ENCODE measurements at regions not wholly inside any gene's neighbourhood (a gene's known extent, or its start where the extent isn't known, plus 50 kb on each side); places are given as distances from the start of the nearest gene placed in this dataset.

DNA sequence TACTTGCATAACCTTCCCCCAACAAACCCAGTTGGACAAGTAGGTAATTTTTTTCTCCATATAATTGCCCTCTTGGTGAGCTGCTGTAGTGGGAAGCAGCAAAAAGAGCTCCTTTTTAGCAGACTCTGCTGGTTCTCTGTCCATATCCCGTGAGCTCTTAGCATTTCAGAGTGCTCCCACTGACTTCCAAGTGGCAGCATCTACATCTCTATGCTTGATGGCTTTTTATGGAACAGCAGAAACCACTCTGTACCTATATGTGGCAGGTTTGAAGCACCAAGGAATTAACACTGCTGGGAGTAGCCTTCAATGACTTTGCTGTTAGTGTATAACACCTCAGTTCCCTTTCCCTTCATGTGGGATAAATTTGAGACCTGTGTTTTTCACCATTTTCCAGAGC, 168.4 kb upstream of the NHS start:
- no peak for DNase-seq (ENCODE audit: low spot score)

DNA sequence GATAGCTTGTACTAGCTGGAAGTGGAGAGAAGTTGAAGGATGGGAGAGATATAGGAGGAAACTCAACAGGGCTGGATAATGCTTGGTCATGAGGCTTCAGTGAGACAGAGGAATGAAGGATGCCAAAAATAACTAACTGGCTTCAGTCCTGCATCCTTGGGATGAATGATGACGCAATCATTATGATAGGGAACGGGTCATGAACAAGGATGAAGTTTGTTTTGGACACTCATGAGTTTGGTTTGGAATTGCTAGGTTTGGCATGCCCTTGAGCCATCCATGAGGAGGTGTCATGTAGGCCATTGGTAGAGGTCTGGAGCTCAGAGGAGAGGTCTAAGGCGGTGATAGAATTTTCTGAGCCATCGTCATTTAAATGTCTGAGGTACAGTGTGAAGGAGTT, 160.0 kb upstream of the NHS start:
- no peak for DNase-seq (ENCODE audit: low spot score)

DNA sequence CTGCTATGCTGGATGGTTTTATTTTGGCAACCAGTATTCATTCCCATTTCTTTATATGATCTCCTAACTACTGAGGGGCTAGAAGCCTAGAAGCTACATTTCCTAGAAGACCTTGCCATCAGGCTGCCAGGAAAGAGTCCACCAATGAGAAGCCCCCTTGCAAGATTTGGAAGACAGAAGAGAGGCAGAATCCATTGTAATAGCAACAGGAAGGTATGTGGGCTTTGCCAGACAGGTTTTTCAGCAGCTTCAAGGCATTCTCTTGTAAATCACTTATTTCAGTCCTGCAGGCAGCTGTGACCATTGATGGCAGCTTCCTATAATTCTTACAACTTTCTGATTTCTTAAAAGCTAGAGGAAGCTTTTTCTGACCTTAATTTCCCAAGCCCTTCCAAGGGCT, 148.3 kb upstream of the NHS start:
- DNase-seq (ENCODE audit: low spot score) = no peak

DNA sequence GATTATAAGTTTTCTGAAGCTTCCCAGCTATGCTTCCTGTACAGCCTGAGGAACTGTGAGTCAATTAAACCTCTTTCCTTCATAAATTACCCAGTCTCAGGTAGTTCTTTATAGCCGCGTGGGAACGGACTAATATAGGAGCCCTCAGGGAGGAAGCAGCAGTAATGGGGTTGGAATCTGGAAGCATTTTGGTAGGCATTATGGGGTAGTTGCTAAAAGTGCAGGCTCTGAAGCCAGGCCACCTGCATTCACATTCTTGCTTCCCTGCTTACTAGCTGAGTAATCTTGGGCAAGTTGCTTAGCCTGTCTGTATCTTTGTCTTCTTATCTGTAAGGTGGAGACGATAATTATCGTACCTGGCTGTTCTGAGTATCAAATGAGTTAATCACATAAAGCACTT, 137.9 kb upstream of the NHS start:
- no peak for DNase-seq (ENCODE audit: low spot score)

DNA sequence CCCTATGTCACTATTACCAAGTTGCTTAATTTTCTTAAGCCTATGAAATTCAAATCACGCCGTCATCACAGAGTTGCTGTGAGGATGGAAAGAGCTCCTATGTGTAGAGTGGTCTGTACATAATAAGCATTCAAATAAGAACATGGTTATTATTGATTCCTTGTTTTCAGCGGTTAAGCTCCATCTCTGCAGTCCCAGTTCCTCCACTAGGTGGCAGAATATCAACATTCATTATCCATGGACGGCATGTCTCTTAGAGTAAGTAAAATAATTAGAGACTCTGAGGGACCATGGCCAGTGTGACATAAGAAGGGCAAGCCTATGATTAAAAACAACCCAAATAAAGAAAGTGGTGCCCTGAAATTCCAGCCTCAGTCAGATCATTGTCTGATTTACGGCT, 132.5 kb upstream of the NHS start:
- peak; percentile 59 for DNase-seq (ENCODE audit: low spot score)

DNA sequence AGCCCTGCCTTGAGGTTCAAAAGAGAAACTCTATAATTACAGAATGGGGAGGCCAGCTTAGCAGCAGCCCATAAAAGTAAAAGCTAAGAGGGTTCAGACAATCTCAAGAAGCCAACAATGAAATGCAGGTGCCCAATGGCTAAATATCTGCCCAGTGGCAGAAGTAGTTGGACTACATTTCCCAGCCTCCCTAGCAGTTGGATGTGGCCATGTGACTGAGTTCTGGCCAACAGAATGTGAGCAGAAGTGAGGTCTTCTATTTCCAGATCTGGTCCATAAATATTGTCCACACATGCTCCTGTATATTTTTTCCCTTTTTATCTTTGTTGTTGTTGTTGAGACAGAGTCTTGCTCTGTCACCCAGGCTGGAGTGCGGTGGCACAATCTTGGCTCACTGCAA, 127.9 kb upstream of the NHS start:
- no peak for DNase-seq (ENCODE audit: low spot score)

DNA sequence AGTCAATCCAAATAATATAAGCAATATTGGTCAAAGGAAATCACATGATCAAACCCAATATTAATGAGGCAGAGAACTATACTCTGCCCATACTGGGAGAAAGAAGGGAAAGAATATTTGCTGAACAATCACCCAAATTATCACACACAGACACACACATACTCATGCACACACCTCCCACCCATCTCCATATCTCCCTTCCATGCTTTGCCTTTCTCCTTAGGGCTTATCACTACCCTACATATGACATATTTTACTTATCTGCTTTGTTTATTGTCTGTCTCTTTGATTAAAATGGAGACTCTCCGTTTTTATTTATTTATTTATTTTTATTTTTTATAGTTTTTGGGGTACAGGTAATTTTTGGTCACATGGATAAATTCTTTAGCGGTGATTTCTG, 112.9 kb upstream of the NHS start:
- DNase-seq (ENCODE audit: low spot score) = no peak

DNA sequence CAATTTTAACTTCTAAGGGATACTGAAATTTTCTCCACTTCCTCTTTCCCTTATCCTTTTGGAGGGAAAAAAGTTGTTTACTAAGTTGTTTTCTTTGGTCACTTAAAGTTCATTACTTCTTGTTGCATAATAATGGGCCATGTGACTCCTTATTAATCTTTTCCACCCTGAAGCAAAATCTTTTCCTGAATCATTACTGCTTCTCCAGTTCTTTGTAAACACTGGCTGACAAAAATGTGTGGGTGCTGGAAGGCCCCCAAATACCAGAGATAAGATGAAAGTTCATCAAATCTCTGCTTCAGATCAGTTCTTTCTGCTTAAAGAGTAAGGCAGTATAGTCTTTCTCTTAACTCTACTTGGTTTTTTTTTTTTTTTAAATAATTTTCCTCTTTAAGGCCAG, 108.9 kb upstream of the NHS start:
- DNase-seq (ENCODE audit: low spot score) = no peak

DNA sequence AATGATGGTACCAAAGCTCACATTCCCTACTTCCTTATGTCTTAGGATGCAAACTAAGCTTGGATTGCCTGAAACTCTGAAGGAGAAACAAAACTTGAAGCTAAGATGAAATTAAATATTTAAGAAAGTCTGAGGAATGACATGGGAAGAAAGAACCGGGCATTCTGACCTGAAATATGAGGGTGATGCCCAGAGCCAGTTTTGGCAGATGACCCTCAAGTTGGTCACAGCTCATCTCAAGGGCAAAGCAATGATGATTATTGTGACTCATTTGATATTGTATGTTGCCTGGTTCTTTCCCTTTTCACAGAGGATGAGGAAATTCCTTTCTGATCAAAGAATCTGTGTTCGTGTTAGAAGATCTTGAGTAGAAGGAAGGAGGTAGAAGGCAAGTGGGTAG, 96.0 kb upstream of the NHS start:
- DNase-seq (ENCODE audit: low spot score) = no peak

DNA sequence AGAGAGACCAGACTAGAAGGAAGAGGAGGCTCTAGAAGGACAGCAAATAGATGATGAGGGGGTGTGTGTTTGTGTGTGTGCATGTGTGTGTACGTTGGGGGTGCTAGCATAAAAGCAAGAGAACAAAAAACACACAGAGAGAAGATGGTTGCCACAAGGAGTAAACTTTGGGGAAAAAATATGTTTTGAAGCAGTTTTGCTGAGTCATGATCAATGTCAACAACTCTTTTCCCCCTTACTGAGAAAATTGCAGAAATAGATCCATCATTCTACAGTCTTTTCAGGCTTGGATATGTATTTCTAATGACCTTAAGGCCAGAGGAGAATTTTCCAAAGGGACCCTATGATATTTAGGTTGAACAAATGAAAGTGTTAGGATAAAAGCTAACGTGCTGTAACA, 89.0 kb upstream of the NHS start:
- no peak for DNase-seq (ENCODE audit: low spot score)

DNA sequence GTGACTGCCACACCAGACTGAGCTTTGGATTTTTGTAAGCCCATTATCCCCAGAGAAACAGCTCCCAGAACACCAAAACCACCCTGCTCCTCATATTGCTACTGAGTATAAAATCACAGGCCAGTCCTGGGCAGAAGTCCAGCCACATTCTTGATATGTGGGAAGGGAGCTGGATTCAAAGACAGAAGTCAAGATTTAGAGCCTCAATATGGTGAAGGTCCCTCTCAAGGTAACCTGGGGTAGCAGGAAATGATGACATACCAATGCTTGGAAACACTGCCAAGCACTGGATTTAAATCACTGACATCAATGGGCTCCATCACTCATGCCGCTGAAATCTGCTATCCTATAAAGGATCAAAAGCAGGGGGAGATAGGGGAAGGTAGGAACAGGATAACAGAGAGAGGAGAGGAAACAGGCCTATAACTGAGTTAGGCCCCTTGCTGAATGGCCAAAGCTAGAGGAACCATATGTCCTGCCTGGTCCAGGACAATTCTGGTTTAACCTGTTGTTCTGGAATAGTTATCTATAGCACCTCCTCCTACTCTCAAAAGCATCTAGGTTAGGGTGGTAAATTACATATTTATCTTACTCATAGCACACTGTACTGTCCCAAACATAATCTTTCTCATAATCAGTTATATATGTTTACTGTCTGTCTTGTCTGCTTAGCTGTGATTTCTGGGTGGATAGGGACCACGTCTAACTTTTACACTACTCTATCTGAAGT, 83.7 kb upstream of the NHS start:
- no peak for DNase-seq (ENCODE audit: low spot score)

DNA sequence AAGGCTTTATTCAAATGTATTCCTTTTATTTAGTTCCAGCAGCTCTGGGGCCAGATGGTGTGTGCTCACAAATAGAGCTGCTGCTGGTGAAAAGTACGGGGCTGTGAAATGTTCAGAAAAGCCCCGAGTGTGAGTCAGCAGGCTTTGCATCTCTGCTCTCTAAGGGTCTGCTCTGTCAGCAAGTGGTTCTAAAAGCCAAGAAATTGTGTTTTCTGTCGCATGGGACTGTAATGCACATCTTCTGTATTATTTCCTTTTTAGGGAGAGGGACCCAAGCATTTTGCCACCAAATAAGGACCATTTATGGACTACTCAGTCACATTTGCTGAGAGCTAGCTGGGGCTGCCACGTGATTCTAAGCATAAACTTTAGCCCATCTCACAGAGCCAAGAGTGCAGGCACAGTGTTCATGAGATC, 82.9 kb upstream of the NHS start:
- no peak for DNase-seq (ENCODE audit: low spot score)

DNA sequence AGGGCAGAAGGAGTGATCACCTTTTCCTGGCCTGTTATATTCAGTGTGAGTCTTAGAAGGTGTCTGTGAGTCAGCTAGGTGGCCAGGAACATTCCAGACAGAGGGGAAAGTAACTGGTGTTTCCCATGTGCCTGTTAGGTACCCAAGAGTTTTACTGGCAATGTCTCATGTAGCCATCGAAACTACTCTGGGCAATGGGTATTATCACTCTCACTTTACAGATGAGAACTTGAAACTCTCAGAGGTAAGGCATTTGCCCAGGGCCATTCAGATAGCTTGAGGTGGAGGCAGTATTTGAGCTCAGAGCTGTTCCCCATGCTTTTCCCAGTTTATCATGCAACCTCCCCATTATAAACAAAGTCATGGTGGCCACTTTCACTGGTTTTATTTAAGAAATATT, 80.4 kb upstream of the NHS start:
- no peak for DNase-seq (ENCODE audit: low spot score)

DNA sequence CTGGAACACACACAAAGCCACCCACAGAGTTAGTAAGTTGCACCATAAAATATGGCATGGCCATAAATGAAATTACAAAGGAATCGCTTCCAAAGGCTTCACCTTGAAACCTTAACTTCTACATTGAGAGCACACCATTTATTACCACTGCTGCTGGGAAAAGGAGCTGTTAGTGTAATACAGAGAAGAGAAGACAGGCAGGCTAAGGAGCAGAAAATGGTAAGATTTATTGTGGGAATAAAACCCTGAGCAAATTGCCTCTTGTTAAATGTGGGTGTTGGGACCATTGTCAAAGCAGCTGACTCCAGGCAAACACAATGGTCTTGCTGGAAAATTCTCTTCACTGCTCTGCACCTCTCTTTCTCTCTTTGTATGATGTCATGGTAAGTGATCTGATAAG, 79.2 kb upstream of the NHS start:
- DNase-seq (ENCODE audit: low spot score) = no peak

DNA sequence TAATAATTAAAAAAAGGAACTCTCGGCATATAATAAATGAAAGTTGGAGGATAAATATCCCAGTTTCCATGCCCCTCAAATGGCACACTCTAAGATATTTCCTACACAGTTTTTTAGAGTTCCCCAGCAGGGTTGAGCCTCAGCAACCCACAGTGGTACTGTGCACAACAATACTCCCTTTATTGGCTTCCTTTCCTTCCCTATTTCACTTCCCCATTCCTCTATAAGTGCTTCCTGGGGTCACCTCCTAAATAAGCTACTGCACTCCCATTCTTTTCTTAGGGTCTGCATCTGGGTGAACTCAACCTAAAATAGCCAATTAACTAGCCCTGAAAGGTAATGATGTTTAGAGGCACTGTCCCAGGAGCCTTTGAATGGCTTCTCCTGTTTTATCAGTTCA, 76.4 kb upstream of the NHS start:
- no peak for DNase-seq (ENCODE audit: low spot score)

DNA sequence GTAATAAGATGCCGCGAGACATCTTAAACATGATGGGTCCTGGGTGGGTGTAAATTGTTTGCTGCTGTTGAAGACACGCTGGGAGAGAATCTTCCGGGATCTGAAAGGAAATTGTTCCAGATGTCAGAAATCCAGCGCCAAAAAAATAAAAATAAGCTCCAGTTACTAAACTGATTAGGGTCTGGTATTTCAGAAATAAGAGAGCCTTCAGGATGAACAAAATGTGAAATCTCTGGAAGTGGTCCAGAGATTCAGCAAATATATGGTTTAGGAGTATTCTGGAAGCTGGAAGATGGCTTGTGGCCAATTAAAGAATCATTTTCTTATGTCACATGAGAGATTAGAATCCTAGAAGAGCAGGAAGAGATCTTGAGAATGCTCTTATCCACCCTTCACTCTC, 75.8 kb upstream of the NHS start:
- no peak for DNase-seq (ENCODE audit: low spot score)

DNA sequence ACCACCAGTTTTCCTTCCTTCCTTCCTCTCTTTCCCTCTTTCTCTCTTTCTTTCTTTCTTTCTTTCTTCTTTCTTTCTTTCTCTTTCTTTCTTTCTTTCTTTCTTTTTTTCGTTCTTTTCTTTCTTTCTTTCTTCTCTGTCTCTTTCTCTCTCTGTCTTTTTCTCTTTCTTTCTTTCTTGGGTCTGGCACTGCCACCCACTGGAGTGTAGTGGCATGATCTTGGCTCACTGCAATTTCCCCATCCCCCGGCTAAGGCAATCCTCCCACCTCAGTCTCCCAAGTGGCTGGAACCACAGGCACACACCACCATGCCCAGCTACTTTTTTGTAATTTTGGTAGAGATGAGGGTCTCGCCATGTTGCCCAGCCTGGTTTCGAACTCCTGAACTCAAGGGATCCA, 51.6 kb upstream of the NHS start:
- no peak for DNase-seq (ENCODE audit: low spot score)
